ENCODE measurements at regions not wholly inside any gene's neighbourhood (a gene's known extent, or its start where the extent isn't known, plus 50 kb on each side); places are given as distances from the start of the nearest gene placed in this dataset.

GRCh38 chr2:60070736-60071489 is 482.5 kb downstream of the BCL11A start:
- POLR2A ChIA-PET = no interaction called here
- no peak for ATAC-seq

GRCh38 chr2:60070196-60070595 is 483.3 kb downstream of the BCL11A start:
- Histone ChIP-seq H3K27ac (ENCODE audit: control insufficient read depth, insufficient read depth) (no peak overlapping the region), H2AFZ (ENCODE audit: control insufficient read depth, low read depth, low read length) (no peak overlapping the region), H3K4me1 (ENCODE audit: control insufficient read depth, insufficient read depth, low read length) (peaks cover 4% of the 10 kb centered on the region; the same call in 1 of the 2 replicates), H3K4me2 (ENCODE audit: control insufficient read depth, insufficient read depth) (no peak overlapping the region), H3K36me3 (ENCODE audit: control insufficient read depth in 2 of 2, insufficient read depth in 2 of 2, low read length in 1 of 2) (no peaks in the 10 kb centered on the region), H4K20me1 (ENCODE audit: control insufficient read depth, insufficient read depth) (no peaks in the 10 kb centered on the region), H3K9me3 (replicated peaks; ENCODE audit: control insufficient read depth, insufficient read depth, low read length) (no peaks in the 10 kb centered on the region), H3K4me3 (no peak overlapping the region), H3K27me3 (replicated peaks in 1 of 2; ENCODE audit: control insufficient read depth in 2 of 2, insufficient read depth in 2 of 2, low read length in 1 of 2) (no peaks in the 10 kb centered on the region), H3K79me2 (ENCODE audit: control insufficient read depth, insufficient read depth, low read length) (no peaks in the 10 kb centered on the region), H3K9ac (ENCODE audit: control insufficient read depth, insufficient read depth, low read length) (no peak overlapping the region)
- in situ Hi-C loops (cut with MboI) (no loop called here), intact Hi-C loops (cut with micrococcal nuclease; ENCODE audit: unreplicated experiment) (no loop called here)
- BruUV-seq (replicated peaks) = no TSS peak
- CTCF ChIA-PET = interaction anchor here (0.7 to 1.0 kb wide), 2 partner anchors 83 to 1387 kb away, joined by 3 to 4 read pairs; no protein-coding TSS in a partner anchor
- ATAC-seq (no peak), FAIRE-seq (no peak), DNase-seq (ENCODE audit: low read depth, low spot score) (no peak)
- no peak for TF ChIP-seq PAX8 (IDR thresholded peaks at IDR 0.05)
- TF ChIP-seq RELA (IDR thresholded peaks at IDR 0.05; ENCODE audit: borderline replicate concordance, partially characterized antibody) = no peak
- no peak for TF ChIP-seq WRNIP1 (IDR thresholded peaks at IDR 0.05; ENCODE audit: borderline replicate concordance, low read depth, low read length)
- TF ChIP-seq ZNF384 (IDR thresholded peaks at IDR 0.05; ENCODE audit: borderline replicate concordance, low read depth, low read length) = no peak
- RAD21 ChIA-PET (ENCODE audit: unreplicated experiment) = no interaction called here
- SMC1A ChIA-PET (ENCODE audit: uncharacterized antibody, unreplicated experiment) = interaction anchor here (1.6 kb wide), 1 partner anchor 11 kb away, joined by 3 read pairs; no protein-coding TSS in a partner anchor
- POLR2A ChIA-PET = no interaction called here
- WGBS (ENCODE audit: insufficient coverage, insufficient replicate concordance, low lambda C conversion rate, missing lambda C conversion rate) = 16% methylated on average over 5 of the region's 5 CpGs

More at GRCh38 chr2:60070736-60071489, 482.5 kb downstream of the BCL11A start:
- H3K9me3 ChIP-seq (replicated peaks; ENCODE audit: control insufficient read depth, insufficient read depth, low read length) = no peaks in the 10 kb centered on the region
- H3K27ac ChIP-seq (ENCODE audit: control insufficient read depth, insufficient read depth) = no peak overlapping the region
- H3K9ac ChIP-seq (ENCODE audit: control insufficient read depth, insufficient read depth, low read length) = no peak overlapping the region
- H3K36me3 ChIP-seq (ENCODE audit: control insufficient read depth in 2 of 2, insufficient read depth in 2 of 2, low read length in 1 of 2) = no peaks in the 10 kb centered on the region
- H2AFZ ChIP-seq (ENCODE audit: control insufficient read depth, low read depth, low read length) = no peak overlapping the region
- in situ Hi-C loops (cut with MboI) = no loop called here
- H3K27me3 ChIP-seq (replicated peaks in 1 of 2; ENCODE audit: control insufficient read depth in 2 of 2, insufficient read depth in 2 of 2, low read length in 1 of 2) = no peaks in the 10 kb centered on the region
- no peaks in the 10 kb centered on the region for H3K79me2 ChIP-seq (ENCODE audit: control insufficient read depth, insufficient read depth, low read length)
- no peak overlapping the region for H3K4me3 ChIP-seq
- DNase-seq (ENCODE audit: low read depth, low spot score) = no peak
- no TSS peak for BruUV-seq (replicated peaks)
- TF ChIP-seq MYB (IDR thresholded peaks at IDR 0.05; ENCODE audit: borderline replicate concordance, low read depth, low read length) = no peak
- no peak for TF ChIP-seq NRF1 (conservative IDR thresholded peaks at IDR 0.05; ENCODE audit: low read depth, low read length)
- TF ChIP-seq EED (IDR thresholded peaks at IDR 0.05; ENCODE audit: low read depth) = no peak
- TF ChIP-seq CREB1 (IDR thresholded peaks at IDR 0.05; ENCODE audit: low read depth) = no peak
- WGBS (ENCODE audit: insufficient coverage, insufficient replicate concordance, low lambda C conversion rate, missing lambda C conversion rate) = 5% methylated on average over 5 of the region's 5 CpGs
- ChIA-PET SMC1A (ENCODE audit: uncharacterized antibody, unreplicated experiment) (no interaction called here), CTCF (interaction anchor here (0.7 kb wide), 1 partner anchor 1387 kb away, joined by 4 read pairs; no protein-coding TSS in a partner anchor), RAD21 (ENCODE audit: unreplicated experiment) (no interaction called here)
- H3K4me2 ChIP-seq (ENCODE audit: control insufficient read depth, insufficient read depth) = no peak overlapping the region
- H4K20me1 ChIP-seq (ENCODE audit: control insufficient read depth, insufficient read depth) = no peaks in the 10 kb centered on the region
- intact Hi-C loops (cut with micrococcal nuclease; ENCODE audit: unreplicated experiment) = no loop called here
- H3K4me1 ChIP-seq (ENCODE audit: control insufficient read depth, insufficient read depth, low read length) = peaks cover 4% of the 10 kb centered on the region; the same call in 1 of the 2 replicates
- no peak for FAIRE-seq

All from GM12878 (cell line).